Stimulated activated CD4-positive, alpha-beta T cell treated with anti-CD3 and anti-CD28 coated beads, Interleukin-2, amount 100 ng/mL, for 24 hours (primary cell): ENCODE measurements at regions not wholly inside any gene's neighbourhood (a gene's known extent, or its start where the extent isn't known, plus 50 kb on each side); places are given as distances from the start of the nearest gene placed in this dataset.
"Not testable (repeated sequence)": the region's sequence is repeated elsewhere in the genome, so short reads cannot be mapped to it uniquely, and the experiment has no call there.

Source experiments
- DNase-seq, 2 donors: peaks; one replicate each; pipeline ENCODE4 v3.0.0-alpha.2; 2020

GRCh38 chr20:40309731-40310130, 379.3 kb downstream of the MAFB start:
- no peak for DNase-seq

GRCh38 chr20:40307997-40308396, 381.0 kb downstream of the MAFB start:
- no peak for DNase-seq

GRCh38 chr20:40307268-40307667, 381.8 kb downstream of the MAFB start:
- no peak for DNase-seq

GRCh38 chr20:40305303-40305702, 383.7 kb downstream of the MAFB start:
- DNase-seq, result no peak

GRCh38 chr20:40304119-40304613, 384.9 kb downstream of the MAFB start:
- DNase-seq, result no peak

GRCh38 chr20:40294747-40295146, 394.3 kb downstream of the MAFB start:
- no peak for DNase-seq

- DNase-seq, result no peak
These were observed 394.9 kb downstream of the MAFB start for GRCh38 chr20:40294175-40294574.

- DNase-seq, result no peak
These were observed 395.3 kb downstream of the MAFB start for GRCh38 chr20:40293740-40294139.

- DNase-seq, result no peak
These were observed 397.4 kb downstream of the MAFB start for GRCh38 chr20:40291493-40292135.

GRCh38 chr20:40287683-40288082, 401.4 kb downstream of the MAFB start:
- no peak for DNase-seq

GRCh38 chr20:40286975-40287531, 402.0 kb downstream of the MAFB start:
- DNase-seq, result no peak

GRCh38 chr20:40284611-40285010, 404.4 kb downstream of the MAFB start:
- DNase-seq, result no peak

- no peak for DNase-seq
These were observed 405.3 kb downstream of the MAFB start for GRCh38 chr20:40283689-40284088.

- DNase-seq, result no peak
These were observed 406.1 kb downstream of the MAFB start for GRCh38 chr20:40282941-40283340.

- no peak for DNase-seq
These were observed 406.5 kb downstream of the MAFB start for GRCh38 chr20:40282541-40282940.

- no peak for DNase-seq
These were observed 408.4 kb downstream of the MAFB start for GRCh38 chr20:40280616-40281015.

- no peak for DNase-seq
These were observed 409.6 kb downstream of the MAFB start for GRCh38 chr20:40279390-40279789.

GRCh38 chr20:40278673-40279072, 410.4 kb downstream of the MAFB start:
- no peak for DNase-seq

GRCh38 chr20:40276301-40276700, 412.7 kb downstream of the MAFB start:
- DNase-seq, result no peak

GRCh38 chr20:40275738-40276137, 413.3 kb downstream of the MAFB start:
- no peak for DNase-seq

GRCh38 chr20:40274912-40275533, 414.0 kb downstream of the MAFB start:
- no peak for DNase-seq

GRCh38 chr20:40269274-40269673, 419.8 kb downstream of the MAFB start:
- not testable (repeated sequence) for DNase-seq

- no peak for DNase-seq
These were observed 420.5 kb downstream of the MAFB start for GRCh38 chr20:40268321-40269075.
